Activated CD4-positive, alpha-beta memory T cell treated with anti-CD3 and anti-CD28 coated beads, Interleukin-2, amount 10 ng/mL, durations not matched to agents 7 days and 5 days (primary cell): ENCODE measurements at regions not wholly inside any gene's neighbourhood (a gene's known extent, or its start where the extent isn't known, plus 50 kb on each side); places are given as distances from the start of the nearest gene placed in this dataset.
"Not testable (repeated sequence)": the region's sequence is repeated elsewhere in the genome, so short reads cannot be mapped to it uniquely, and the experiment has no call there.

Source experiments
- CTCF ChIA-PET: fragments of 350-600 bp; sonication (Branson Sonifier 250); formaldehyde crosslinking; loops from one replicate; lab custom pipeline; 2021; ENCODE audit warnings: antibody characterized with exemption, inconsistent platforms; lab: Charles Lee
- POLR2A ChIA-PET: fragments of 350-600 bp; sonication (Branson Sonifier 250); formaldehyde crosslinking; loops from one replicate; lab custom pipeline; 2021; ENCODE audit warnings: antibody characterized with exemption; lab: Charles Lee
- DNase-seq: peaks from one replicate; pipeline ENCODE4 v3.0.0-alpha.2; 2020
- H3K27ac Mint-ChIP-seq: one replicate; pipeline ENCODE4 v1.8.0; 2021; ENCODE audit warnings: mild to moderate bottlenecking, mixed read lengths
- H3K27me3 Mint-ChIP-seq: one replicate; pipeline ENCODE4 v1.8.0; 2021; ENCODE audit warnings: mixed read lengths
- H3K36me3 Mint-ChIP-seq: one replicate; pipeline ENCODE4 v1.8.0; 2021; ENCODE audit warnings: low read depth, mixed read lengths
- H3K4me1 Mint-ChIP-seq: one replicate; pipeline ENCODE4 v1.8.0; 2021; ENCODE audit warnings: mixed read lengths
- H3K4me3 Mint-ChIP-seq: one replicate; pipeline ENCODE4 v1.8.0; 2021; ENCODE audit warnings: mild to moderate bottlenecking, mixed read lengths
- H3K9me3 Mint-ChIP-seq: one replicate; pipeline ENCODE4 v1.8.0; 2021; ENCODE audit warnings: mixed read lengths

GRCh38 chr9:84054341-84055010, 73.9 kb downstream of the RMI1 start:
- ChIA-PET POLR2A (no interaction called here), CTCF (no interaction called here)
- Mint-ChIP-seq H3K27me3 (peaks cover 9% of the 10 kb centered on the region), H3K4me3 (no peak overlapping the region), H3K36me3 (no peaks in the 10 kb centered on the region), H3K4me1 (peaks cover 6% of the 10 kb centered on the region), H3K9me3 (no peaks in the 10 kb centered on the region), H3K27ac (no peak overlapping the region)
- DNase-seq, result no peak

- POLR2A ChIA-PET, result no interaction called here
- CTCF ChIA-PET, result no interaction called here
Observed at GRCh38 chr9:84057662-84058061, 77.1 kb downstream of the RMI1 start.

GRCh38 chr9:84059936-84060335, 79.3 kb downstream of the RMI1 start:
- no peaks in the 10 kb centered on the region for H3K36me3 Mint-ChIP-seq
- H3K4me1 Mint-ChIP-seq, result no peaks in the 10 kb centered on the region
- no peak overlapping the region for H3K4me3 Mint-ChIP-seq
- no peak for DNase-seq
- no peak overlapping the region for H3K27ac Mint-ChIP-seq
- POLR2A ChIA-PET, result no interaction called here
- no peaks in the 10 kb centered on the region for H3K9me3 Mint-ChIP-seq
- CTCF ChIA-PET, result no interaction called here
- peaks cover 6% of the 10 kb centered on the region for H3K27me3 Mint-ChIP-seq

More at GRCh38 chr9:84057662-84058061, 77.1 kb downstream of the RMI1 start:
- no peaks in the 10 kb centered on the region for H3K9me3 Mint-ChIP-seq
- peaks cover 11% of the 10 kb centered on the region for H3K27me3 Mint-ChIP-seq
- H3K4me1 Mint-ChIP-seq, result no peaks in the 10 kb centered on the region
- H3K27ac Mint-ChIP-seq, result no peak overlapping the region
- H3K36me3 Mint-ChIP-seq, result no peaks in the 10 kb centered on the region
- no peak overlapping the region for H3K4me3 Mint-ChIP-seq
- no peak for DNase-seq

- no peaks in the 10 kb centered on the region for H3K36me3 Mint-ChIP-seq
Observed at GRCh38 chr9:84061613-84062193, 81.1 kb downstream of the RMI1 start.

GRCh38 chr9:84062538-84062937, 81.9 kb downstream of the RMI1 start:
- ChIA-PET CTCF (no interaction called here), POLR2A (no interaction called here)
- no peak overlapping the region for H3K4me3 Mint-ChIP-seq
- no peaks in the 10 kb centered on the region for H3K4me1 Mint-ChIP-seq
- H3K27me3 Mint-ChIP-seq, result peaks cover 6% of the 10 kb centered on the region
- no peak overlapping the region for H3K27ac Mint-ChIP-seq
- no peaks in the 10 kb centered on the region for H3K36me3 Mint-ChIP-seq
- H3K9me3 Mint-ChIP-seq, result no peaks in the 10 kb centered on the region
- DNase-seq, result no peak

More at GRCh38 chr9:84061613-84062193, 81.1 kb downstream of the RMI1 start:
- no peaks in the 10 kb centered on the region for H3K9me3 Mint-ChIP-seq
- CTCF ChIA-PET, result no interaction called here
- H3K27ac Mint-ChIP-seq, result no peak overlapping the region
- no peaks in the 10 kb centered on the region for H3K4me1 Mint-ChIP-seq
- DNase-seq, result no peak
- H3K4me3 Mint-ChIP-seq, result no peak overlapping the region
- POLR2A ChIA-PET, result no interaction called here
- peaks cover 6% of the 10 kb centered on the region for H3K27me3 Mint-ChIP-seq

- no peaks in the 10 kb centered on the region for H3K36me3 Mint-ChIP-seq
- POLR2A ChIA-PET, result no interaction called here
Observed at GRCh38 chr9:84067821-84068220, 87.2 kb downstream of the RMI1 start.

GRCh38 chr9:84068872-84069271, 88.3 kb downstream of the RMI1 start:
- ChIA-PET CTCF (no interaction called here), POLR2A (no interaction called here)
- no peaks in the 10 kb centered on the region for H3K4me1 Mint-ChIP-seq
- no peak for DNase-seq
- no peaks in the 10 kb centered on the region for H3K36me3 Mint-ChIP-seq
- no peaks in the 10 kb centered on the region for H3K27me3 Mint-ChIP-seq
- no peak overlapping the region for H3K27ac Mint-ChIP-seq
- no peaks in the 10 kb centered on the region for H3K9me3 Mint-ChIP-seq
- no peak overlapping the region for H3K4me3 Mint-ChIP-seq

More at GRCh38 chr9:84067821-84068220, 87.2 kb downstream of the RMI1 start:
- Mint-ChIP-seq H3K27me3 (no peaks in the 10 kb centered on the region), H3K4me1 (no peaks in the 10 kb centered on the region), H3K4me3 (no peak overlapping the region), H3K27ac (no peak overlapping the region), H3K9me3 (no peaks in the 10 kb centered on the region)
- no peak for DNase-seq
- CTCF ChIA-PET, result no interaction called here

GRCh38 chr9:84070590-84070989, 90.0 kb downstream of the RMI1 start:
- Mint-ChIP-seq H3K27ac (no peak overlapping the region), H3K9me3 (no peaks in the 10 kb centered on the region), H3K4me3 (no peak overlapping the region), H3K4me1 (no peaks in the 10 kb centered on the region), H3K36me3 (no peaks in the 10 kb centered on the region), H3K27me3 (peaks cover 2% of the 10 kb centered on the region)
- ChIA-PET POLR2A (no interaction called here), CTCF (no interaction called here)
- no peak for DNase-seq

GRCh38 chr9:84072621-84073180, 92.1 kb downstream of the RMI1 start:
- H3K27me3 Mint-ChIP-seq, result peaks cover 2% of the 10 kb centered on the region
- no peaks in the 10 kb centered on the region for H3K9me3 Mint-ChIP-seq
- POLR2A ChIA-PET, result no interaction called here
- no peaks in the 10 kb centered on the region for H3K36me3 Mint-ChIP-seq
- no peak overlapping the region for H3K27ac Mint-ChIP-seq
- CTCF ChIA-PET, result interaction anchor here (0.8 kb wide), 1 partner anchor 188 kb away, joined by 3 read pairs; no protein-coding TSS in a partner anchor
- H3K4me1 Mint-ChIP-seq, result no peaks in the 10 kb centered on the region
- H3K4me3 Mint-ChIP-seq, result no peak overlapping the region
- DNase-seq, result no peak

GRCh38 chr9:84075004-84075403, 94.4 kb downstream of the RMI1 start:
- POLR2A ChIA-PET, result no interaction called here

GRCh38 chr9:84076384-84076783, 95.8 kb downstream of the RMI1 start:
- Mint-ChIP-seq H3K36me3 (no peaks in the 10 kb centered on the region), H3K4me1 (no peaks in the 10 kb centered on the region), H3K9me3 (peaks cover 2% of the 10 kb centered on the region), H3K27ac (no peak overlapping the region), H3K4me3 (no peak overlapping the region), H3K27me3 (peaks cover 17% of the 10 kb centered on the region)
- ChIA-PET POLR2A (no interaction called here), CTCF (no interaction called here)
- no peak for DNase-seq

More at GRCh38 chr9:84075004-84075403, 94.4 kb downstream of the RMI1 start:
- CTCF ChIA-PET, result interaction anchor here (0.8 kb wide), 1 partner anchor 322 kb away, joined by 3 read pairs; no protein-coding TSS in a partner anchor
- Mint-ChIP-seq H3K9me3 (peaks cover 2% of the 10 kb centered on the region), H3K27me3 (peaks cover 8% of the 10 kb centered on the region), H3K4me1 (no peaks in the 10 kb centered on the region), H3K4me3 (no peak overlapping the region), H3K27ac (no peak overlapping the region), H3K36me3 (no peaks in the 10 kb centered on the region)
- DNase-seq, result no peak

- H3K36me3 Mint-ChIP-seq, DNase-seq, CTCF ChIA-PET, POLR2A ChIA-PET, H3K4me3 Mint-ChIP-seq, H3K4me1 Mint-ChIP-seq, H3K9me3 Mint-ChIP-seq, H3K27ac Mint-ChIP-seq: not testable (repeated sequence)
- peaks cover 21% of the 10 kb centered on the region for H3K27me3 Mint-ChIP-seq
Observed at GRCh38 chr9:84077816-84078215, 97.2 kb downstream of the RMI1 start.

- no peaks in the 10 kb centered on the region for H3K36me3 Mint-ChIP-seq
- POLR2A ChIA-PET, result no interaction called here
- H3K4me1 Mint-ChIP-seq, result no peaks in the 10 kb centered on the region
Observed at GRCh38 chr9:84079994-84080393, 99.4 kb downstream of the RMI1 start.

More at GRCh38 chr9:84079994-84080393, 99.4 kb downstream of the RMI1 start:
- DNase-seq, result no peak
- peaks cover 26% of the 10 kb centered on the region for H3K27me3 Mint-ChIP-seq
- CTCF ChIA-PET, result no interaction called here
- H3K9me3 Mint-ChIP-seq, result peaks cover 2% of the 10 kb centered on the region
- H3K27ac Mint-ChIP-seq, result no peak overlapping the region
- H3K4me3 Mint-ChIP-seq, result no peak overlapping the region
